K562 (cell line): ENCODE measurements at regions not wholly inside any gene's neighbourhood (a gene's known extent, or its start where the extent isn't known, plus 50 kb on each side); places are given as distances from the start of the nearest gene placed in this dataset.

Experiments used
- ATAC-seq: fragments of 200-7000 bp; cut with Tn5 transposase; 3 replicates; pipeline ENCODE4 v1.9.1; 2020; ENCODE audit warnings: moderate library complexity
- BruUV-seq: library from RNA; stranded (reverse); fragments of 400-500 nt; replicated peaks from 2 replicates; lab custom pipeline; 2021; lab: Mats Ljungman, UMichigan
- CTCF ChIA-PET: fragments of 300-600 bp; formaldehyde crosslinking; extraction: SDS; loops from one replicate; lab custom pipeline; 2021; ENCODE audit warnings: low intra/inter-chr PET ratio; lab: Yijun Ruan, JAX
- POLR2A ChIA-PET: fragments of 300-600, 350-650 bp; sonication (Branson Sonifier 250); formaldehyde crosslinking; extraction: SDS; loops from one replicate; lab custom pipeline; 2021; ENCODE audit warnings: antibody characterized with exemption, inconsistent platforms; lab: Yijun Ruan, JAX
- DNase-seq, 4 experiments: peaks; one replicate each; pipeline versions ENCODE4 v3.0.0 to v3.0.0-alpha.2; 2011 to 2018; ENCODE audit warnings: low spot score in 3 of 4, mixed read lengths in 3 of 4; ENCODE audit errors: extremely low read depth in 1 of 4
- FAIRE-seq: peaks from 2 replicates; lab custom pipeline; 2011; peaks lifted over from hg19 to GRCh38; lab: Jason Lieb, UNC
- H2AFZ ChIP-seq: 2 replicates; pipeline ENCODE4 v1.6.0; 2011; ENCODE audit warnings: low read depth, low read length, control low read depth, inconsistent platforms
- H3K27ac ChIP-seq: fragments of 200-600 bp; 3 replicates; pipeline ENCODE4 v1.8.0; 2011; ENCODE audit warnings: low read depth, mild to moderate bottlenecking, control low read depth, inconsistent platforms, low read length, moderate library complexity, mixed read lengths; ENCODE audit errors: extremely low read depth
- H3K27me3 ChIP-seq, 2 experiments: fragments of 300-600 bp in 1 of 2; 2 replicates in 1 of 2; 3 replicates in 1 of 2; pipeline versions ENCODE4 v1.6.0 to v1.8.0; 2011; ENCODE audit warnings: inconsistent platforms in 2 of 2, low read length in 2 of 2, mild to moderate bottlenecking in 1 of 2, mixed read lengths in 1 of 2, moderate library complexity in 1 of 2; ENCODE audit not compliant: control insufficient read depth in 2 of 2, insufficient read depth in 2 of 2
- H3K36me3 ChIP-seq: fragments of 300-600 bp; 3 replicates; pipeline ENCODE4 v1.8.0; 2011; ENCODE audit warnings: mild to moderate bottlenecking, low read length, inconsistent platforms; ENCODE audit not compliant: control insufficient read depth, insufficient read depth
- H3K4me1 ChIP-seq, 2 experiments: fragments of 200-600 bp in 1 of 2; replicated peaks in 1 of 2; 2 replicates in 1 of 2; 3 replicates in 1 of 2; pipeline versions ENCODE4 v1.5.1 to v1.8.0; 2011; ENCODE audit warnings: inconsistent platforms in 2 of 2, low read length in 2 of 2, mild to moderate bottlenecking in 1 of 2, mixed read lengths in 1 of 2, moderate library complexity in 1 of 2; ENCODE audit not compliant: control insufficient read depth in 2 of 2, insufficient read depth in 2 of 2
- H3K4me2 ChIP-seq: 2 replicates; pipeline ENCODE4 v1.6.1; 2011; ENCODE audit warnings: low read length, control low read depth, inconsistent platforms, mixed read lengths; ENCODE audit not compliant: insufficient read depth
- H3K4me3 ChIP-seq: fragments of 200-600 bp; sonication (generic), shearing (Covaris generic); 2 replicates; pipeline ENCODE4 v1.5.1; 2016; ENCODE audit warnings: control low read depth, inconsistent platforms
- H3K79me2 ChIP-seq: fragments of 200-600 bp; 3 replicates; pipeline ENCODE4 v1.8.0; 2011; ENCODE audit warnings: low read length, inconsistent platforms; ENCODE audit not compliant: control insufficient read depth, insufficient read depth
- H3K9ac ChIP-seq, 2 experiments: 2 replicates each; pipeline versions ENCODE4 v1.6.0 to v1.6.1; 2011; ENCODE audit warnings: low read depth in 2 of 2, low read length in 2 of 2, control low read depth in 1 of 2, inconsistent platforms in 1 of 2, mild to moderate bottlenecking in 1 of 2, mixed read lengths in 1 of 2; ENCODE audit not compliant: insufficient read depth in 1 of 2
- H3K9me1 ChIP-seq: one replicate; pipeline ENCODE4 v1.6.0; 2011; ENCODE audit warnings: inconsistent platforms, mild to moderate bottlenecking, low read length, moderate library complexity; ENCODE audit not compliant: control insufficient read depth, insufficient read depth
- H3K9me3 ChIP-seq: replicated peaks from 2 replicates; pipeline ENCODE4 v1.5.1; 2011; ENCODE audit warnings: low read depth, low read length, inconsistent platforms; ENCODE audit not compliant: control insufficient read depth, insufficient read depth
- H4K20me1 ChIP-seq: replicated peaks from 2 replicates; pipeline ENCODE4 v1.6.1; 2011; ENCODE audit warnings: low read length, inconsistent platforms, mixed read lengths; ENCODE audit not compliant: control insufficient read depth, insufficient read depth
- MAFK ChIP-seq: IDR thresholded peaks from 2 replicates; pipeline ENCODE4 v1.6.1; 2011; ENCODE audit warnings: low read length, improper control_type of control experiment
- MYNN ChIP-seq, 2 experiments: sonication (generic); formaldehyde crosslinking in 1 of 2; IDR thresholded peaks; 2 replicates each; pipeline versions ENCODE4 v1.5.0 to v1.6.1; 2016 to 2020; ENCODE audit warnings: antibody characterized with exemption in 1 of 2, missing genetic modification reagents in 1 of 2
- SMAD2 ChIP-seq: fragments of 150-350 bp; IDR thresholded peaks from 2 replicates; pipeline ENCODE4 v1.6.1; 2014; ENCODE audit warnings: low read depth, mild to moderate bottlenecking, low read length
- ZNF717 ChIP-seq: fragments of 250-450 bp; sonication (Bioruptor Pico); IDR thresholded peaks from 2 replicates; pipeline ENCODE4 v1.5.0; 2021
- ZNF75A ChIP-seq: fragments of 450-650 bp; formaldehyde crosslinking; IDR thresholded peaks from 2 replicates; pipeline ENCODE4 v1.4.0; 2020; ENCODE audit warnings: mild to moderate bottlenecking
- ZNF785 ChIP-seq: fragments of 250-450 bp; sonication (Bioruptor Pico); IDR thresholded peaks from 2 replicates; pipeline ENCODE4 v1.4.0; 2020; ENCODE audit warnings: mild to moderate bottlenecking
- ZNF79 ChIP-seq: fragments of 250-450 bp; sonication (Bioruptor Pico); IDR thresholded peaks from 2 replicates; pipeline ENCODE4 v1.4.0; 2020; ENCODE audit warnings: low read depth, mild to moderate bottlenecking, moderate library complexity
- WGBS: fragments of 100-300 bp; shearing (Covaris generic); methylation state at CpG from one replicate; pipeline ENCODE4 v1.1.6; 2016; ENCODE audit warnings: low coverage, mixed read lengths; ENCODE audit not compliant: insufficient coverage; ENCODE audit errors: missing lambda C conversion rate; 5-methylcytosine and 5-hydroxymethylcytosine counted together
- in situ Hi-C: fragments of 300-500 bp; cut with MboI; formaldehyde crosslinking; loops from 4 replicates; pipeline ENCODE4 v1.15.0; 2018; ENCODE audit warnings: inconsistent platforms, mixed read lengths
- intact Hi-C: fragments of 100-400 bp; cut with micrococcal nuclease; formaldehyde crosslinking; loops from 2 replicates; pipeline ENCODE4 v1.14.2; 2022
- TF ChIP-seq, protein P1 (sequence below): fragments of 250-450 bp; sonication (Bioruptor Pico); IDR thresholded peaks from 2 replicates; pipeline ENCODE4 v1.4.0; 2020
- TF ChIP-seq, protein P2 (sequence below): fragments of 200-800 bp; sonication (Bioruptor generic); IDR thresholded peaks from 2 replicates; pipeline ENCODE4 v1.6.1; 2016; ENCODE audit warnings: missing genetic modification characterization, missing compliant biosample characterization
- TF ChIP-seq, protein P3 (sequence below): fragments of 450-650 bp; IDR thresholded peaks from 2 replicates; pipeline ENCODE4 v1.6.1; 2014; ENCODE audit warnings: low read depth, mild to moderate bottlenecking, moderate library complexity, borderline replicate concordance
- TF ChIP-seq, protein P4 (sequence below): sonication (generic); formaldehyde crosslinking; IDR thresholded peaks from 2 replicates; pipeline ENCODE4 v1.8.0; 2022; ENCODE audit warnings: mild to moderate bottlenecking, missing genetic modification reagents

DNA sequence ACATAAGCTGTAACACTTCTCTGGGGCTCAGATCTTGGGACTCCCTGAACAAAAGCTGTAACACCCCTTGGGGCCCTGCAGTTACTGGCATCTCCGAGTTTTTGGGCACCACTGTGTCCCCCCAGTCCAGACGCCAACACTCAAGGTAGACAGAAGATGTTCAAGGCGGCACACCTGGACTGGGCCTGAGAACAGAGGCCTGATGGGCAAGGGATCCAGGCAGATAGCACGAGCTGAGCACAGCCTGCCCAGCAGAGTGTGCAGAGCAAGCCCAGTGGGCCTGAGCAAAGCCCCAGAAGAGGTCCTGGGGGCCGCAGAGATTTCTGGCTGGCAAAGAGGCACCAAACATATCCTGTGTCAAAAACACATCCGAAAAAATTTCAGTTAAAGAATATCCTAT lies 1163.3 kb upstream of the PRR20A start:
- in situ Hi-C loops (no loop called here), intact Hi-C loops (no loop called here)
- Histone ChIP-seq H3K9me1 (no peaks in the 10 kb centered on the region), H3K27me3 (no peaks in the 10 kb centered on the region), H3K9ac (no peak overlapping the region), H2AFZ (no peak overlapping the region), H3K4me2 (no peak overlapping the region), H3K79me2 (no peaks in the 10 kb centered on the region), H3K9me3 (no peaks in the 10 kb centered on the region), H3K4me1 (no peaks in the 10 kb centered on the region), H3K27ac (no peak overlapping the region), H3K36me3 (no peaks in the 10 kb centered on the region), H3K4me3 (no peak overlapping the region), H4K20me1 (no peaks in the 10 kb centered on the region)
- FAIRE-seq (no peak), DNase-seq (no peak), ATAC-seq (no peak)
- CTCF ChIA-PET, result no interaction called here
- WGBS, result 2% methylated on average over 6 of the region's 6 CpGs
- no TSS peak for BruUV-seq
- POLR2A ChIA-PET, result no interaction called here
- TF ChIP-seq ZNF717 (CRISPR knock-in tag), result no peak
- TF ChIP-seq ZNF79 (CRISPR knock-in tag), result no peak
- TF ChIP-seq ZNF785 (CRISPR knock-in tag), result no peak
- no peak for TF ChIP-seq SMAD2
- no peak for TF ChIP-seq MYNN (IDR thresholded peaks at IDR 0.05)
- TF ChIP-seq MYNN (CRISPR knock-in tag; IDR thresholded peaks at IDR 0.05), result no peak
- TF ChIP-seq ZNF75A, result no peak
- TF ChIP-seq, protein P1, sequence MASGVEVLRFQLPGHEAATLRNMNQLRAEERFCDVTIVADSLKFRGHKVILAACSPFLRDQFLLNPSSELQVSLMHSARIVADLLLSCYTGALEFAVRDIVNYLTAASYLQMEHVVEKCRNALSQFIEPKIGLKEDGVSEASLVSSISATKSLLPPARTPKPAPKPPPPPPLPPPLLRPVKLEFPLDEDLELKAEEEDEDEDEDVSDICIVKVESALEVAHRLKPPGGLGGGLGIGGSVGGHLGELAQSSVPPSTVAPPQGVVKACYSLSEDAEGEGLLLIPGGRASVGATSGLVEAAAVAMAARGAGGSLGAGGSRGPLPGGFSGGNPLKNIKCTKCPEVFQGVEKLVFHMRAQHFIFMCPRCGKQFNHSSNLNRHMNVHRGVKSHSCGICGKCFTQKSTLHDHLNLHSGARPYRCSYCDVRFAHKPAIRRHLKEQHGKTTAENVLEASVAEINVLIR, result no peak
- TF ChIP-seq, protein P2, sequence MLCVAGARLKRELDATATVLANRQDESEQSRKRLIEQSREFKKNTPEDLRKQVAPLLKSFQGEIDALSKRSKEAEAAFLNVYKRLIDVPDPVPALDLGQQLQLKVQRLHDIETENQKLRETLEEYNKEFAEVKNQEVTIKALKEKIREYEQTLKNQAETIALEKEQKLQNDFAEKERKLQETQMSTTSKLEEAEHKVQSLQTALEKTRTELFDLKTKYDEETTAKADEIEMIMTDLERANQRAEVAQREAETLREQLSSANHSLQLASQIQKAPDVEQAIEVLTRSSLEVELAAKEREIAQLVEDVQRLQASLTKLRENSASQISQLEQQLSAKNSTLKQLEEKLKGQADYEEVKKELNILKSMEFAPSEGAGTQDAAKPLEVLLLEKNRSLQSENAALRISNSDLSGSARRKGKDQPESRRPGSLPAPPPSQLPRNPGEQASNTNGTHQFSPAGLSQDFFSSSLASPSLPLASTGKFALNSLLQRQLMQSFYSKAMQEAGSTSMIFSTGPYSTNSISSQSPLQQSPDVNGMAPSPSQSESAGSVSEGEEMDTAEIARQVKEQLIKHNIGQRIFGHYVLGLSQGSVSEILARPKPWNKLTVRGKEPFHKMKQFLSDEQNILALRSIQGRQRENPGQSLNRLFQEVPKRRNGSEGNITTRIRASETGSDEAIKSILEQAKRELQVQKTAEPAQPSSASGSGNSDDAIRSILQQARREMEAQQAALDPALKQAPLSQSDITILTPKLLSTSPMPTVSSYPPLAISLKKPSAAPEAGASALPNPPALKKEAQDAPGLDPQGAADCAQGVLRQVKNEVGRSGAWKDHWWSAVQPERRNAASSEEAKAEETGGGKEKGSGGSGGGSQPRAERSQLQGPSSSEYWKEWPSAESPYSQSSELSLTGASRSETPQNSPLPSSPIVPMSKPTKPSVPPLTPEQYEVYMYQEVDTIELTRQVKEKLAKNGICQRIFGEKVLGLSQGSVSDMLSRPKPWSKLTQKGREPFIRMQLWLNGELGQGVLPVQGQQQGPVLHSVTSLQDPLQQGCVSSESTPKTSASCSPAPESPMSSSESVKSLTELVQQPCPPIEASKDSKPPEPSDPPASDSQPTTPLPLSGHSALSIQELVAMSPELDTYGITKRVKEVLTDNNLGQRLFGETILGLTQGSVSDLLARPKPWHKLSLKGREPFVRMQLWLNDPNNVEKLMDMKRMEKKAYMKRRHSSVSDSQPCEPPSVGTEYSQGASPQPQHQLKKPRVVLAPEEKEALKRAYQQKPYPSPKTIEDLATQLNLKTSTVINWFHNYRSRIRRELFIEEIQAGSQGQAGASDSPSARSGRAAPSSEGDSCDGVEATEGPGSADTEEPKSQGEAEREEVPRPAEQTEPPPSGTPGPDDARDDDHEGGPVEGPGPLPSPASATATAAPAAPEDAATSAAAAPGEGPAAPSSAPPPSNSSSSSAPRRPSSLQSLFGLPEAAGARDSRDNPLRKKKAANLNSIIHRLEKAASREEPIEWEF (CRISPR knock-in tag), result no peak
- TF ChIP-seq, protein P3, sequence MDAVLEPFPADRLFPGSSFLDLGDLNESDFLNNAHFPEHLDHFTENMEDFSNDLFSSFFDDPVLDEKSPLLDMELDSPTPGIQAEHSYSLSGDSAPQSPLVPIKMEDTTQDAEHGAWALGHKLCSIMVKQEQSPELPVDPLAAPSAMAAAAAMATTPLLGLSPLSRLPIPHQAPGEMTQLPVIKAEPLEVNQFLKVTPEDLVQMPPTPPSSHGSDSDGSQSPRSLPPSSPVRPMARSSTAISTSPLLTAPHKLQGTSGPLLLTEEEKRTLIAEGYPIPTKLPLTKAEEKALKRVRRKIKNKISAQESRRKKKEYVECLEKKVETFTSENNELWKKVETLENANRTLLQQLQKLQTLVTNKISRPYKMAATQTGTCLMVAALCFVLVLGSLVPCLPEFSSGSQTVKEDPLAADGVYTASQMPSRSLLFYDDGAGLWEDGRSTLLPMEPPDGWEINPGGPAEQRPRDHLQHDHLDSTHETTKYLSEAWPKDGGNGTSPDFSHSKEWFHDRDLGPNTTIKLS, result no peak
- no peak for TF ChIP-seq MAFK
- TF ChIP-seq, protein P4, sequence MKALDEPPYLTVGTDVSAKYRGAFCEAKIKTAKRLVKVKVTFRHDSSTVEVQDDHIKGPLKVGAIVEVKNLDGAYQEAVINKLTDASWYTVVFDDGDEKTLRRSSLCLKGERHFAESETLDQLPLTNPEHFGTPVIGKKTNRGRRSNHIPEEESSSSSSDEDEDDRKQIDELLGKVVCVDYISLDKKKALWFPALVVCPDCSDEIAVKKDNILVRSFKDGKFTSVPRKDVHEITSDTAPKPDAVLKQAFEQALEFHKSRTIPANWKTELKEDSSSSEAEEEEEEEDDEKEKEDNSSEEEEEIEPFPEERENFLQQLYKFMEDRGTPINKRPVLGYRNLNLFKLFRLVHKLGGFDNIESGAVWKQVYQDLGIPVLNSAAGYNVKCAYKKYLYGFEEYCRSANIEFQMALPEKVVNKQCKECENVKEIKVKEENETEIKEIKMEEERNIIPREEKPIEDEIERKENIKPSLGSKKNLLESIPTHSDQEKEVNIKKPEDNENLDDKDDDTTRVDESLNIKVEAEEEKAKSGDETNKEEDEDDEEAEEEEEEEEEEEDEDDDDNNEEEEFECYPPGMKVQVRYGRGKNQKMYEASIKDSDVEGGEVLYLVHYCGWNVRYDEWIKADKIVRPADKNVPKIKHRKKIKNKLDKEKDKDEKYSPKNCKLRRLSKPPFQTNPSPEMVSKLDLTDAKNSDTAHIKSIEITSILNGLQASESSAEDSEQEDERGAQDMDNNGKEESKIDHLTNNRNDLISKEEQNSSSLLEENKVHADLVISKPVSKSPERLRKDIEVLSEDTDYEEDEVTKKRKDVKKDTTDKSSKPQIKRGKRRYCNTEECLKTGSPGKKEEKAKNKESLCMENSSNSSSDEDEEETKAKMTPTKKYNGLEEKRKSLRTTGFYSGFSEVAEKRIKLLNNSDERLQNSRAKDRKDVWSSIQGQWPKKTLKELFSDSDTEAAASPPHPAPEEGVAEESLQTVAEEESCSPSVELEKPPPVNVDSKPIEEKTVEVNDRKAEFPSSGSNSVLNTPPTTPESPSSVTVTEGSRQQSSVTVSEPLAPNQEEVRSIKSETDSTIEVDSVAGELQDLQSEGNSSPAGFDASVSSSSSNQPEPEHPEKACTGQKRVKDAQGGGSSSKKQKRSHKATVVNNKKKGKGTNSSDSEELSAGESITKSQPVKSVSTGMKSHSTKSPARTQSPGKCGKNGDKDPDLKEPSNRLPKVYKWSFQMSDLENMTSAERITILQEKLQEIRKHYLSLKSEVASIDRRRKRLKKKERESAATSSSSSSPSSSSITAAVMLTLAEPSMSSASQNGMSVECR (CRISPR knock-in tag), result no peak
